COR-L47 (cell line): ENCODE measurements at regions not wholly inside any gene's neighbourhood (a gene's known extent, or its start where the extent isn't known, plus 50 kb on each side); places are given as distances from the start of the nearest gene placed in this dataset.

ENCODE experiments used
- DNase-seq: peaks from one replicate; lab custom pipeline; 2025; lab: John Stamatoyannopoulos, UW

DNA sequence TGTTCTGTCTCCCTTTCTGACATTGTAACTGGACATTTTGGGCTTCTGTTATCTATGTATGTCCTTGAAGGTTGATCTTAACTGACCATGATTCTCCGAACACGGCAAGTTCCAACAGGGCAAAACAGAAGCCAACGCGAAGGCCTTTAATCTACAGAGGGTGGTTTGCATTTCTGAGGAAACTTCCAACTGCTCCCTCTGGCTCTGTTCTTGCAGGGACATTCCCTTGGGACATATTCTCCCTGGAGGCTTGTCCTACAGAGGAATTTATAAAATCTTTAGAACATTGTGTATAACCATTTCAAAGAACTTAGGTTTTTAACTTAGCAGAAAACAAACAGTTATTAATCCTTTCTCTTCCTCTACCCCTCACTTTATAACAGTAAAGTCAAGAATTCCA, 189.0 kb upstream of the CDYL start:
- DNase-seq, result no peak

DNA sequence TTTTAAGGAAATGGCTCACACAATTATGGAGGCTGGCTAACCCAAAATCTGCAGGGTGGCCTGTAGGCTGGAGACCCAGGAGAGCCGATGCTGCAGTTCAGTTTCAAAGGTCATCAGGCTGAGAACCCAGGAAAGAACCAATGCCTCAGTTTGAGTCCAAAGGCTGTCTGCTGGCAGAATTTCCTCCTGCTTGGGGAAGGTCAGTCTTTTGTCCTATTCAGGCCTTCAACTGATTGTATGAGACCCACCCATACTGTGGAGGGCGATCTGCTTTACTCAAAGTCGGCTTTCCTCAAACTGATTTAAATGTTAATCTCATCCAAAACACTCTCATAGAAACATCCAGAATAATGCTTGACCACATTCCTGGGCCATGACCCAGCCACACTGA, 189.7 kb upstream of the CDYL start:
- DNase-seq, result no peak

DNA sequence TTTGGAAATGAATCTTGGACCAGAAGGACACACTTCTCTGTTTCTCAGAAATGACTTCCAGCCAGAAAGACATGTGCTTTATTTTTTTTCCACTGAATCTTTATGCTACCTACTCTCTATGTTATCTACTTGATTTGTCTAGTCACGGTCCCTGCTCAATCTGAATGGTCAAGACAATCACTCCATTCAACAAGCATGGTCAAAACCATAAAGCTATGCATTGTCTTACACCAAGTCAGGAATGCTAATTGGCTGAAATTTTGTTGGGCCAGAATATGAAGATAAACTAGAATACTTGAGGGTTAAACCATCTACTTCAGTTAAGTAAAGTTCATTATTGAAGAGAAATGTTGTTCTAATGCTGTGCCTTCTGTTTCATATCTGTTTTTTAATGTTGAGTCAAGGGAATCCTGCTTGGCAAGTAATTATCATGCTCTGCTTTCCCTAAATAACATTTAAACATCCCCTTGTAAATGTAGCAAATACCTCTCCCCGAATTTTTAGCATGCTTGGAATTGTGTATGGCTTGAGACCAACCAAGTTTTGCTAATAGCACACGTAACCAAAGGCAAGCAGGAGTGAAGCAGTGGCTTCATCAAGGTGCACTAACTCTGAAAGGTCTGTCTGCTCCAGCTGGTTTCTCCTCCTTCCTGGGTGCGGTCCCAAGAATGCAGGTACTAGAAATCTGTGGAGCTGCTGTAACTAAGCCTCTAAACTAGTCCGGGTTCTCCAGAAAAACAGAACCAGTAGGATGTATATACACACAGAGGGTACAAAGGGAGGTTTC, 190.3 kb upstream of the CDYL start:
- DNase-seq, result no peak

DNA sequence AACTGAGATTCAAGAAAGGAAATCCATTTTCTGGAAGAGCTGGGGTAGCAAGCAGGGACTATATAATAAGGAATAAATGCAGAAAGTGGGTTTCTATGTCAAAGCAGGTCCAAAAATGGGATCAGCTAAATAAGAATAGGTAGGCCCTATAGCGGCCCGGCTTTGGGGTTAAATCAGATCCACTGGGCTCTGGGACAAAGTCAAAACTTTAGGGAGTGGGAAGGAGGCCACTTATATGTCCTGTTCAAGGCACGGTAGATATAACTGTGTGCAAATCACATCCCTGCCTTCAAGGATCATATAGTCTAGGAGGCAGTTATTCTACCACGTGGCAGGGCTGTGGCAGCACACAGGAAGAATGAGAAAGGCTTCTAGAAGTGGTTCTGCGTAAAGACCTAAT, 191.4 kb upstream of the CDYL start:
- DNase-seq, result no peak

DNA sequence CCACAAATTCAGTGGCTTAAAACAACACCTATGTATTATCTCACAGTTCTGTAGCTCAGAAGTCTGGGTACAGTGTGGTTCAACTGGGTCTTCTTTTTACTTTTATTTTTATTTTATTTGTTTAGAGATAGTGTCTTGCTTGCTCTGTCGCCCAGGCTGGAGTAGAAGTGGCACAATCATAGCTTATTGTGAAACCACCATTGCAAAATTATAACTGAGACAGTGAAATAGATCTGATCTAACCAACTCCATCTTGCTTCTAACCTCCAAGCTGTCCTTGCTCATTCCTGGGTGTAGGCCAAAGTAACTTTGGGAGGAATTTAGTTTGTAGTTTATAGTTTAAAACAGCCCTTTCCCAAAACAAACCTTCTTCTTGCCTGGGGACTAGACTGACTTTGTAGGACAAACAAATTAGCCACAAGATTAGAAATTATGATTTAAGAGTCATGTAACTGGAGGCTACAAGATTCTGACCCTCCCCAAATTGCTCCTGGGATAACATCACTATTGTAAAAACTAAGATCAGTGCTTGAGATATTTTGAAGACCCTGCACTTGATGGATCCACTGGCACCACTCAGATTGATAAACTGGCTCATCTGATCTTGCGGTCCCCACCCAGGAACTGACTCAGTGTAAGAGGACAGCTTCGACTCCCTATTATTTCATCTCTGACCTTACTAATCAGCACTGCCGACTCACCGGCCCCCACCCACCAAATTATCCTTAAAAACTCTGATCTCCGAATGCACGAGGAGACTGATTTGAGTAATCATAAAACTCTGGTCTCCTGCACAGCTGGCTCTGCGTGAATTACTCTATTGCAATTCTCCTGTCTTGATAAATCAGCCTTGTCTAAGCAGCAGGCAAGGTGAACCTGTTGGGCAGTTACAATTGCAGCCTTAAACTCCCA, 193.4 kb upstream of the CDYL start:
- DNase-seq, result no peak

DNA sequence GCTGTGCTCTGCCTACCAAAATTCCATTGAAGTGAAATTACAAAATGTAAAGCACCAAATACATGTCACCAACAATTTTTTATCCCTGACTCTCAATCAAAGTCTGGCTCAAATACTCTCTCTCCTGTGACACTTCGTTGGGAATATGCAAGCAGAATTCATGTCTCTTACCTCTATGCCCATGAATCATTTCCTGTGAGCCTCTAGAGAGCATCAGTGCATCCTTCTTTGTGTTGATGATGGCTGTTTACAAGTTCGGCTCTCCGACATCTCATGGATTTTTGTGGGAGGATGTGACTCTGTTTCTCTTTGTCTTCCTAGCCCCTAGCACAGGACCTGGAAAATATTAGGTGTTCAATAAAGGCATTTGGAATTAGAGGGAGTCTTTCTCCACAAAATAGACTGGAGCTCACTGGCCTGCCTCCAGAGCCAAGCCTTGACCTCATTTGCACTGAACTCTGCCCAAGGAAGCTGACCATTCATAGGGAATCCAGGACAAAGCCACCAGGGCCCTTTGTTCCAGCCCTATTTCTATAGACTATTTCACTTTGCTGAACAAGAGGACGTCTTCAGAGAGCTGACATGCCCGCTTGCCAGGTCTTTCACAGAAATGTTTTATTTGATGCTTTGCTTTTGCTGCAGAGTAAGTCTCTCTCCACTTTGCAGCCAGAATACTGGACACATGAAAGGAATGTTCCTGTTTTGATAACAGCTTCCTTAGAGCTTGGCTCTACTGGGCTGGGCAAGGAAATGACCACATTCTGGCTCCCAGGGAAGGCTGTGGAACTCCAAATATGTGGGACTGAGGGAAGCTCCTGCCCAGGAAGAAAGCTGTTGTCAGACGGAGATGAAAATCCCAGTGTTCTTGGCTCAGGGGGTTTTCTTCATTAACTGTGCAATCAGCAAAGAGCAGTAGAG, 194.5 kb upstream of the CDYL start:
- no peak for DNase-seq

DNA sequence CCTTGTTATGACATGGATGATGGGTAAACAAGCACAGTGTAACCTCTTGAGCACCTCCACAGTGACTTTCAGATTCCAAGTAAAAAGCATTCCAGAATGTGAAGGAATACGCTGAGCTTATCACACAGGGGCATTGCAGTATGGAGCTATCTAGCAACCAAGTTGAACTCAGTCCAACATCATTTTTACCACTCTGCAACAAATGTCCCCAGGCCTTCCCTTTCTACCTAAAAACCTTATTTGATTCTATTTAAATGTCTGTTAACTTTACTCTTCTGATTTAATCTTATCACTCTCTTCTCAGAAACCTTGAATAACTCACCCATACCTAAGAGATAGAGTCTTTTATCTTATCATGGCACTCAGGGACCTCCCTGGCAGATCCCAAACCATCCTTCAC, 195.8 kb upstream of the CDYL start:
- DNase-seq, result no peak

DNA sequence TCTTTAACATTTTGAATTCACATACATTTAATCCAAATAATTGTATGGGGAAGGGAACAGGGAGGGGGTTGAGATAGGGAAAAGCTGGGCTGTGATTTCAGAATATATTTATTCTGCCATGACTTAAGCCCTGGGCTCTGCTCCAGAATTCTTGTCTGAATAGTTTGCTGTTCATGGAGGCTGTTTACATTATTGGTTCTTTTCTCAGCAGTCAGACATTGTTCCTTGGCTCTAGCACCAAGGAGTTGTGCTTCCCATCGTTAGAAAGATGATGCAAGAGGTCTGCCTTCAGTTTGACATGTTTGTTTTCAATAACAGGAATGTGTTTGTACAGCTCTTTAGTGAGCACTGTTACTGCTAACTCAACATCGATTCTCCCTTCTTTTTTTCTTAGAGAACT, 198.8 kb upstream of the CDYL start:
- DNase-seq, result no peak

DNA sequence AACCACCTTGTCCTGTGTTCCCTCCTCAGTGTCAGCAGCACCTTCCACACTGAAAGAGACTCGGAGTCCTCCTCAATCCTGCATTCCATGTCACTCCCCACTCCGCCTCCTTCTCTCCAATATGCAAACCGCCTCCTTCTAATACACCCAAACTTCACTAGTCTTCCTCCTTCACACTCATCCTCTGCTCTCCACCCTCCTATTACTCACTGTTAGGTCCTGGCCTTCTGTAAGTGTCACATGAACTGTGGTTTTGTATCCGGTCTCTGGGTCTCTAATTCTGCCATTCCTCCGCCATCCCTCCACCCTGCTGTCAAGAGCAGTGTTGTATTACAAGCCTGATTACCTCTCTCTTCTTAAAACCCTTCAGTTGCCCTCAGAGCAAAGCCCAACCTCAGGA, 200.5 kb upstream of the CDYL start:
- DNase-seq, result no peak

DNA sequence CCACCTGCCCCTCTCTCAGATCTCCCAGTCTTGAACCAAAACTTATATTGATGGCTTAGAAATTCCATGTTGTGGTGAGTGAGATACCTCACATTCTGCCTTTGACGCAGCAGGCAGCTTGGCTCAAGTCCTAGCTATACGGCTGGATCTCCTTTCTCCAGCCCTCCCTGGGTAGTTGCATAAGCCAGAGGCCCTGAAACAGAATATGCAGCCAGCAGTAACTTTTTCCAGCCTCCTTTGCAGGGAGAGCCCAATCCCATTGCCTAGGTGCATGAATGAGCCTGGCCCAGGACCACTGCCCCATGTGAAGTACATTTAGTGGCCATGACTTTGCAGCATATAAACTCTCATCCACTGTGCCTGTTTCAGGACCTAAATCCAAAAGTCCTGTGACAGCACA, 202.2 kb upstream of the CDYL start:
- no peak for DNase-seq

DNA sequence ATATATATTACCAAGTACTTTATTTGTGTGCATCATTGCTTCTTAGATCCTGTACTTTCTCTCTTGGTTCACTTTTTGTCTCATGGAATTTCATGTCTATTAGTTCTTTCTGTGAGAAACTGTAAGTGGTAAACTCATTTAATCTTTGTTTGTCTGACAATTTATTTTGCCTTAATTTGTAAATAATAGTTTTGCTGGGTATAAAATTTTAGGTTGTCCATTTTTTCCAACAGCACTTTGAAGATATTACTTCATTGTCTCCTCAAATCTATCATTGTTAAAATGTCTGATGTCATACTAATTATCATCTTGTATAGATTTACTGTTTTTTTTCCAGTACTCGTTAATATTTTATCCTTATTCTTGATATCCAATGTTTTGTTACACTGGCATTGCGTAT, 205.2 kb upstream of the CDYL start:
- no peak for DNase-seq

DNA sequence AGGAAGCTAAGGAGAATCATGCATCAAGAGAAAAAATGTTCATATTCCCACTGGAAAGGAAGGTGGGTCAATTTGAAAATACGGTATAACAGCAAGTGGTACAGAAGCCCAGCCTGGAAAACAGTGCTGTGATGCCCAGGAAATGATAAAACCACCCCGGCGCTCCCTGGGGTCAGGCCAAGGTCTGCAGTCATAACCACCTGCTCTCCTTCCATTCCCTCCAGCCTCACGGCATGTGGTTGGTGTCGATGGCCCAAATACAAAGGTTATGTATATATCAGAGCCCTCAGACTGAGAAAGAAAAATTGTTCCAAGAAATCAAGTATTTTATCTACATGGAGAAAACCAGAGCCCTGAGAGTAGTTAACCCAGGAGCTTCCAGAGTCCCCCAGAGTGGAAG, 208.1 kb upstream of the CDYL start:
- DNase-seq, result no peak

DNA sequence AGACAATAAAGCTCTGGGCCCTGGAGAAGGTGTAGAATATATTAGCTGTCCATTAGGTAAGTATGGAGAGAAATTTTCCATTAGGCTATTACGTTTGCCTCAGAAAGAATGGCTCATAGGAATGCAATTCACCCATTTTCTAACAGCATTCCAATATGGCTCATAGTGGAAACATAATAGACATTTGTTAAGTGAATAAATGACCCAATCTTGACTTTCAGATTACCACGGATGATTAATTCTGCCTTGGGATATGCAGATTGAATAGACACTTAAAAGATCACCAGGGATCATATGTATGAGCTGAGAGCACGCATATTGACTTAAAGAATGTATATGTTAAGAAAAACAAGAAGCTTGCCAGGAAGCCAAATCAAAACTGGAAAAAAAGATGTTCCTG, 209.1 kb upstream of the CDYL start:
- no peak for DNase-seq

DNA sequence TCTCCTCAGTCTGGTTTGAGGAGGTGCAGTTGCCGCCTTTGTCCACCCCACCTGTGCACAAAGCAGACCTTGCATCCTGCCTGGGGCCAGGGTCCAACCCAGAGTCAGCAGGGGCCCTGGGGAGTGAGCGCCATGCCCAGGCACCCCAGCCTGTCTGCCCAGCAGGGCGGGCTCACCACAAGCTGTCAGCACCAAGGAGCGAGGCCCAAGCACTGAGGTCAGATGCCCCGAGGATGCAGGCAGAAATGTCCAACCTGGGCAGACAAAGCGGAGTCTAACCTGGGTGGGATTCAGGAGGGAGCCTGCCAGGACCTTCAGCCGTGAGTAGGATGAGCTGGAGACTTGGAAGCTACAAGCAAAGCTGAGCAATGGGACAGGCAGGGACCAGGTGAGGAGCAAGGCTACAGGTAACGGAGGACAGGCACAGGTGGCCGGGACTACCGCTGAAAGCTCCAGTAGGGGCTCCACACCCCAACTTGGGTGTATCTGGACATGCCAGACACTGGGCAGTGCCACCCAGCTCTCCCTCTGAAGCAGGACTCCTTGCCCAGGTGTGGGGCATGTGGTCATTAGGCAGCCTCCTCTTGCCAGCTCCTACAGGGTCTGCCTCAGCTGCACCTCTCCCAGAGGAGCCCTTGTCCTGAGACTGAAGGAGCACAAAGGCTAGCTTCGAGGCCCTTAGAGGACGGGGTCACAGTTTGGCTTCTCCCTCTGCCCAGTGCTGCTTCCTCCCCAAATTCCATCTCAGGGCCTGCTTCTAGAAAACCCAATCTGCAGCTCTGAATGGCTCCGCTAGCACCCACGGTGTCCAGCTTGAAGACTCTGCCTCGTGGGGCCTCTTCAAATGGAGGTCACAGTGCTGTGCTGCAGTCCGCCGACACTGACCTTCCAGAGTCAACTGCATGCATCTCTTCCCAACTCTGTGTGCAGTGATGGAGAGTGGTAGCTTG, 210.6 kb upstream of the CDYL start:
- DNase-seq, result no peak

DNA sequence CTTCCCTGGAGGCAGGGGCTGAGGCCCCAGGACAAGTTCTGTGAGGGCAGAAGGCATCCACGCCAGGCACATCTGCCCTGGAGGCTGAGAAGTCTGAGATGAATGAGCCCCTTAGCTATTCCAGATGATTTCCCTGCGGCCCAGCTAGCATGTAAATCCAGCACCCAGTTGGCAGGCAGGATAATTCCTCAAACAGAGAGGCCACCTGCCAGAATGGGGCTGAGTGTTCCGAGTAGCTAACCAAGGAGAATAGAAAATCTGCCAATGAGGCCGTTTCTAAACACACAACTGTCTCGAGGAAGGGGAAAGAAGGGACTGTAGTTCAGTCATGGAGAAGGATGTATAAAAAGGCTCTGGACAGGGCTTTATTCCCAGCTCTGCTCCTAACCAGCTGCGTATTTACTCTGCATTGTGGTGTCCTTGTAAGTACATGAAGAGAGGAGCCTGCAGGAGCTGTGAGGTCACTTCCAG, 211.4 kb upstream of the CDYL start:
- no peak for DNase-seq

DNA sequence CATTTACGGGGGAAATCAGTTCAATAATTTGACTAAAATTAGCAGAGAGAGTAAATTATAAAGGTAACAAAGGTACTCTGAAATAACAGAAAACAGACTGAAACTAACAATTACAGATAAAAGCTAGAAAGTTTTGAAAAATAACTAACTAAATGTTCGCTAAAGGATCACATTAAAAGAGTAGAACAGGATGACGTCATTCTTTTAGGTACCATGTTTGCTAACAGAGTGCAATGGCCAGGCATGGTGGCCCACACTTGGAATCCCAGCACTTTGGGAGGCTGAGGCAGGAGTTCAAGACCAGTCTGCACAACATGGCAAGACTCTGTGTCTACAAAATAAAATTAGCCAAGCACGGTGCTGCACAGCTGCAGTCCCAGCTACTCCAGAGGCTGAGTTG, 212.3 kb upstream of the CDYL start:
- DNase-seq, result no peak

DNA sequence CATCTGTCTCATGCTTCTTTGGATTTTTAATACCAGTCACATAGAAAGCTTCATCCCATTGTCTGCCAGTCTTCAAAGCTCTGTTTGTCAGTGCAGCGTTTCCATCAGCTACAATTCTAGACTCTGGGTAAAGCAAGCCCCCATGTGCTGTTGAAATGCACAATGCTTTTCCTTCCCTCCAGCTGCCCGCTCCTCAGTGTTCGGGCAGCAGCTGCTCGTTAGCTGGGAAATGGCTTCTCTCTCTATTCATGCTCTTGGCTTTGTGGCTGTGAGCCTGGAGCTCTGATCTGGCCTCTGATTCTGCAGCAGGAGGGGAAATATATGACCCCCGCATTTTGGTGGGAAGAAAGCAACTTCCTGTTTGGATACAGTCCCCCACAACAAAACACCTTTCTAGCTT, 213.0 kb upstream of the CDYL start:
- no peak for DNase-seq

DNA sequence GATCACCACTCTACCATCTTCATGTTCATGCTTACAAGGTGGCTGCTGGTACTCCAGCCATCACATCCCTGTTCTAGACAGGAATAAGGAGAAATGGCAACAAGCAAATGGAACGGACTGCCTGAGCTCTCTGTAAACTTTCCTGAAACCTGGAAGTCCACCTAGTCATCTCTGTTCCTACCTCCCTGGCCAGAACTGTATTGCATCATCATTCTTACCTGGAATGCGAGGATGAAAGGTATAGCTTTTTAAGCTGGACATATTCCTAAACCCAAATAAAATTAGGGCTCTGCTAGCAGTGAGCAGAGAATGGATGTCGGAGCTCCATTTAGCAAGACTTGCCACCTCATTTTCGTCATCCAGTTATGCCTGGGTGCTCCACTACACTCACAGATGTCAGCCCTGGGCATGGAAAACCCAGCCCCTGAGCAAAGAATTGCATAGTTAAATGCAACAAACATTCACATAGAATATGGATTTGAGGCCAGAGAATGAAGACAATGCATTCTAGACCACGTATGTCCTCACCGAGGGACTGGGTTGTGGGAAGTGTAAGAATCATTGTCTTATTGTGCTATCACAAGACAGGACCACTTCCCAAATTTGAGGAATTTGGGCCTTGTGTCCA, 214.3 kb upstream of the CDYL start:
- DNase-seq, result no peak

DNA sequence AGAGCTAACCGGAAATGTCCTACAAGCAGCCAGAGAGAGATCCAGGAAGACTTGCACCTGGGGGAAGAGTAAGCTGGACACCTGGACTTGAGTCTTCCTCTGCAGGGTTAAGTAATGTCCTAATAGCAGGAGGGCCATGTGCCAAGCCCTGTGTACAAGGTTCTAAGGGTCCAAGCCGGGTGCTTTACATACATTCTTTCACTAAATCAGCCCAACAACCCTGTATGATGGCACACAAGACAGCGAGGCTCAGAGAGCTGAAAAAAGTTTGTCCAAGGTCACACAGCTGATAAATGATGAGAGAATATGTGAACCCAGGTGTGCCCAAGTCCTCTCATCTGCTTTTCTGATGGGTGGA, 215.1 kb upstream of the CDYL start:
- DNase-seq, result no peak

DNA sequence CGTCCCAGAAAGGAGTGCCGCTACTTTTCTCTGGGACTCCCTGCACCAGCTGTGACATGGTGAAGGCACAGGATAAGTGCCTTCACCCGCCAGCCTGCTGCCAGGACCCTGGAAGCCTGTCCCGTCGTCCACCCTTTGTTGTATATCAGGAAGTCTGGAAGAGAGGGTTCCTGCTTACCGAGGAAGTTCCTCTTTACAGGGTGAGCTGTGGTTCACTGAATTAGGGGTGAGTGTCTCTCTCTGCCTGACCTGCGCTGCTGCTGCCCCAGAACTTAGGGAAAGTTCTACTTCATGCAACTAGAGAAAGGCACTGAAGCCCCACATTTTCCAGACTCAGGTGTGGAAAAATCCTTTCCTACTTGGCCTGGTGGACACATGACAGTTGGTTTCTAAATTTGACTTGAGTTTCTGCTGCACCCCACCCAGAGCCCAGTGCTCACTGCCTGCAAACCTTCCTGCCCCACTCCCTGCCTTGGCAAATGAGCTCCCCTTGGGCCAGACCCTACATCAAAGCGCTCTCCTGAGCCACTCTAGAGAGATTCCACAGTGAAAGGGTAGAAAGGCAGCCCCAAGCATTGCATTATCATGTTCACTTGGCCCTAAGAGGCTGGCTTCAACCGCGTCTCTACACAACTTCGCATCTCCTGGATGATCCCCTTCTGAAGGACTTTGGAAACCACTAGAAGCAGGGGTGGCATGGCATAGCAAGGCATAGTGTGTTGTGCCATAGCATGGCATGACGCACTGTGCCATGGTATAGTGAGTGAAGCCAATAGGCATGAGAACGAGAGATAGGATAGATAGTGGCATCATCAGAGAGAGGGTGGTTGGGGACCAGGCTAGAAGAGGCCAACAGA, 215.8 kb upstream of the CDYL start:
- no peak for DNase-seq
